WERI-Rb-1 (cell line): ENCODE measurements at regions not wholly inside any gene's neighbourhood (a gene's known extent, or its start where the extent isn't known, plus 50 kb on each side); places are given as distances from the start of the nearest gene placed in this dataset.

Experiments used
- DNase-seq: peaks from one replicate; pipeline ENCODE4 v3.0.0-alpha.2; 2020
- H3K27ac ChIP-seq: fragments of 250-450 bp; sonication (Bioruptor Pico); 2 replicates; pipeline ENCODE4 v1.5.1; 2020; ENCODE audit warnings: mild to moderate bottlenecking, moderate library complexity
- H3K27me3 ChIP-seq: fragments of 250-450 bp; sonication (Bioruptor Pico); 2 replicates; pipeline ENCODE4 v1.5.1; 2021; ENCODE audit warnings: mild to moderate bottlenecking, low read depth, moderate library complexity; ENCODE audit not compliant: insufficient read depth, severe bottlenecking
- H3K36me3 ChIP-seq: fragments of 250-450 bp; sonication (Bioruptor Pico); 2 replicates; pipeline ENCODE4 v1.5.1; 2020; ENCODE audit warnings: mild to moderate bottlenecking, moderate library complexity
- H3K4me3 ChIP-seq: 2 replicates; pipeline ENCODE4 v1.5.1; 2011; ENCODE audit warnings: low read depth, mild to moderate bottlenecking, control low read depth, low read length
- H3K9me3 ChIP-seq: fragments of 250-450 bp; sonication (Bioruptor Pico); 2 replicates; pipeline ENCODE4 v1.5.1; 2021; ENCODE audit warnings: mild to moderate bottlenecking, moderate library complexity; ENCODE audit not compliant: severe bottlenecking
- CTCF ChIP-seq: IDR thresholded peaks from 2 replicates; pipeline ENCODE4 v1.5.1; 2011; ENCODE audit warnings: low read depth, mild to moderate bottlenecking, control low read depth, inconsistent platforms, low read length

- no peaks in the 10 kb centered on the region for H3K9me3 ChIP-seq
- no peak for TF ChIP-seq CTCF
- H3K27ac ChIP-seq = no peak overlapping the region
- H3K27me3 ChIP-seq = peaks cover 53% of the 10 kb centered on the region
- no peak for DNase-seq
- H3K36me3 ChIP-seq = no peaks in the 10 kb centered on the region
- no peak overlapping the region for H3K4me3 ChIP-seq
Observed at GRCh38 chr11:69409812-69410645, 71.4 kb upstream of the LINC01488 start.

- no peaks in the 10 kb centered on the region for H3K9me3 ChIP-seq
- DNase-seq = no peak
- TF ChIP-seq CTCF = no peak
- peaks cover 65% of the 10 kb centered on the region for H3K27me3 ChIP-seq
- H3K36me3 ChIP-seq = no peaks in the 10 kb centered on the region
- no peak overlapping the region for H3K4me3 ChIP-seq
- no peak overlapping the region for H3K27ac ChIP-seq
Observed at GRCh38 chr11:69411257-69411924, 70.1 kb upstream of the LINC01488 start.

- no peak for TF ChIP-seq CTCF
- Histone ChIP-seq H3K27me3 (peaks cover 61% of the 10 kb centered on the region), H3K36me3 (no peaks in the 10 kb centered on the region), H3K4me3 (no peak overlapping the region), H3K9me3 (no peaks in the 10 kb centered on the region), H3K27ac (no peak overlapping the region)
- no peak for DNase-seq
Observed at GRCh38 chr11:69413015-69413801, 68.3 kb upstream of the LINC01488 start.

GRCh38 chr11:69413993-69414392 is 67.5 kb upstream of the LINC01488 start:
- Histone ChIP-seq H3K9me3 (no peaks in the 10 kb centered on the region), H3K36me3 (no peaks in the 10 kb centered on the region), H3K27ac (no peak overlapping the region), H3K4me3 (no peak overlapping the region), H3K27me3 (peaks cover 64% of the 10 kb centered on the region)
- TF ChIP-seq CTCF = no peak
- DNase-seq = no peak

GRCh38 chr11:69414773-69415187 is 66.7 kb upstream of the LINC01488 start:
- no peak overlapping the region for H3K27ac ChIP-seq

More at GRCh38 chr11:69414773-69415187, 66.7 kb upstream of the LINC01488 start:
- H3K36me3 ChIP-seq = no peaks in the 10 kb centered on the region
- no peaks in the 10 kb centered on the region for H3K9me3 ChIP-seq
- H3K4me3 ChIP-seq = no peak overlapping the region
- no peak for TF ChIP-seq CTCF
- peaks cover 70% of the 10 kb centered on the region for H3K27me3 ChIP-seq
- no peak for DNase-seq
